ENCODE measurements at regions not wholly inside any gene's neighbourhood (a gene's known extent, or its start where the extent isn't known, plus 50 kb on each side); places are given as distances from the start of the nearest gene placed in this dataset.

DNA sequence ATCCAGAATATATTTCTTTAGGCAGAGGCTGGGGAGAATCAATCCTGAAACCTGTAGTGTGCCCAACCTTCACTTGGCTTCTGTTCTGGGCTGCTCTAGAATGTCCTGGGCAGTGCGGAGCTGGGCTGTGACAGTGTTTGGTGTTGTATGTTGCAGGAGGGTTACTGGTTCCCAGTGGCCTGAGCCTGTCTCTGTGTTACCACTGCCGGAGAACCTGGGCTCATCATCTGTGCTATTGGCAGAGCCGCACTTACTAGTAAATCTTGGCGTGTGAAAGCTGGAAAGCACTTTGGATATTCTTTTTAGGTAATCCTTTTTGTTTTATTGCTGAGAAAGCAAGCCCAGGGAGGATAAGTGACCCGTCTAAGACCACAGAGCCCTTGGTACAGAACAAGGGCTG is 412.9 kb downstream of the SLC4A3 start:
- TF ChIP-seq CTCF (IDR thresholded peaks at IDR 0.05) (no peak), POLR2AphosphoS5 (IDR thresholded peaks at IDR 0.05) (no peak), POLR2A (IDR thresholded peaks at IDR 0.05) (no peak)

Data from transverse colon (tissue), 4 donors.